Glutamatergic neuron (in vitro differentiated cells): ENCODE measurements at regions not wholly inside any gene's neighbourhood (a gene's known extent, or its start where the extent isn't known, plus 50 kb on each side); places are given as distances from the start of the nearest gene placed in this dataset.

Experiments used
- DNase-seq: peaks from one replicate; pipeline ENCODE4 v3.0.0; 2022
- H3K27ac Mint-ChIP-seq: one replicate; pipeline ENCODE4 v1.8.0; 2020; ENCODE audit warnings: mild to moderate bottlenecking, mixed read lengths, inconsistent platforms; ENCODE audit not compliant: unreplicated experiment
- H3K27me3 Mint-ChIP-seq: one replicate; pipeline ENCODE4 v1.8.0; 2020; ENCODE audit warnings: mild to moderate bottlenecking, moderate library complexity, mixed read lengths, inconsistent platforms; ENCODE audit not compliant: unreplicated experiment
- H3K36me3 Mint-ChIP-seq: one replicate; pipeline ENCODE4 v1.8.0; 2020; ENCODE audit warnings: mild to moderate bottlenecking, mixed read lengths, inconsistent platforms; ENCODE audit not compliant: unreplicated experiment
- H3K4me1 Mint-ChIP-seq: one replicate; pipeline ENCODE4 v1.8.0; 2020; ENCODE audit warnings: mild to moderate bottlenecking, low read depth, mixed read lengths, inconsistent platforms; ENCODE audit not compliant: unreplicated experiment
- H3K4me3 Mint-ChIP-seq: one replicate; pipeline ENCODE4 v1.8.0; 2020; ENCODE audit warnings: mild to moderate bottlenecking, mixed read lengths, inconsistent platforms; ENCODE audit not compliant: unreplicated experiment
- H3K9me3 Mint-ChIP-seq: one replicate; pipeline ENCODE4 v1.8.0; 2020; ENCODE audit warnings: mild to moderate bottlenecking, moderate library complexity, mixed read lengths, inconsistent platforms; ENCODE audit not compliant: unreplicated experiment
- TF ChIP-seq, protein P1 (sequence below): fragments of 200-600 bp; sonication (generic); IDR thresholded peaks from one replicate; pipeline ENCODE4 v1.5.0; 2021; ENCODE audit not compliant: partially characterized antibody, unreplicated experiment

DNA sequence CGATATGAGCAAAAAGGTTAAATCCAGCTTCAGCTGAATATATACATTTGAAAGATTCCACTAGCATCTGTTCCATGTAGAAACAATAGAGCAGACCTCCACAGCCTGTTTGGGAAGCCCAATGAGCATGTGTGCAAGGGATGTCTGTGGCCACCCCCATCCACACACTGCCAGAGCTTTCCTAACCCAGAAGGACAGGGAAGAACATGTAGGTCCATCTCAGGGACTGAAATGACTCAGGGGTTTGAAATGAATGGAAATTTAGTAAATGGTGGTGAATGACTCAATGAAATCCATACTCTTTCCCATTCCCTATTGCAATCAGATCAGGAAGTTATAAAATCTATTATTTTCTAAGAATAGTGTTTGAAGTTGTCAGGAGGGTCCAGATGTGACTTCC, 397.2 kb downstream of the DUSP10 start:
- no peaks in the 10 kb centered on the region for H3K27me3 Mint-ChIP-seq
- no peak overlapping the region for H3K4me3 Mint-ChIP-seq
- no peak for DNase-seq
- TF ChIP-seq, protein P1, sequence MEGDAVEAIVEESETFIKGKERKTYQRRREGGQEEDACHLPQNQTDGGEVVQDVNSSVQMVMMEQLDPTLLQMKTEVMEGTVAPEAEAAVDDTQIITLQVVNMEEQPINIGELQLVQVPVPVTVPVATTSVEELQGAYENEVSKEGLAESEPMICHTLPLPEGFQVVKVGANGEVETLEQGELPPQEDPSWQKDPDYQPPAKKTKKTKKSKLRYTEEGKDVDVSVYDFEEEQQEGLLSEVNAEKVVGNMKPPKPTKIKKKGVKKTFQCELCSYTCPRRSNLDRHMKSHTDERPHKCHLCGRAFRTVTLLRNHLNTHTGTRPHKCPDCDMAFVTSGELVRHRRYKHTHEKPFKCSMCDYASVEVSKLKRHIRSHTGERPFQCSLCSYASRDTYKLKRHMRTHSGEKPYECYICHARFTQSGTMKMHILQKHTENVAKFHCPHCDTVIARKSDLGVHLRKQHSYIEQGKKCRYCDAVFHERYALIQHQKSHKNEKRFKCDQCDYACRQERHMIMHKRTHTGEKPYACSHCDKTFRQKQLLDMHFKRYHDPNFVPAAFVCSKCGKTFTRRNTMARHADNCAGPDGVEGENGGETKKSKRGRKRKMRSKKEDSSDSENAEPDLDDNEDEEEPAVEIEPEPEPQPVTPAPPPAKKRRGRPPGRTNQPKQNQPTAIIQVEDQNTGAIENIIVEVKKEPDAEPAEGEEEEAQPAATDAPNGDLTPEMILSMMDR = no peak
- H3K36me3 Mint-ChIP-seq = no peaks in the 10 kb centered on the region
- no peaks in the 10 kb centered on the region for H3K9me3 Mint-ChIP-seq
- peaks cover 6% of the 10 kb centered on the region for H3K4me1 Mint-ChIP-seq
- H3K27ac Mint-ChIP-seq = peak overlapping the region; percentile 71

DNA sequence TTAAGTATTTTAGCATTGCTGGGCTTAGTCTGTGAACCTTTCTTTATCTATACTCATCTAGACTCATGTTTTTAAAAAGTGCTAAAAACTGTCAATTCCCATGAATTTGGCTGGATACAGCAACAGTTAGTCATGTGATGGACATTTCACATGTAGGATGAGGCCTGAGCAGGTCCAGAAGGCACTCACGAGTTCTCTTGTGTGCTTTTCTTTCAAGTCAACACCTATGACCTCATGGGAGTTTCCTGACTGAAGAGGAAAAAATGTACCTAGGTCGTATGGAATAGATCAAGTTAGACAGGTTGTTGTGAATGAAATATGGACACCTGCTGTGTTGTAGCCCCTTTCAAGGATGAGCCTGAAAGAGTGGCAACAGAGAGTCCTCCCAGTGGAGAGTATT, 394.2 kb downstream of the DUSP10 start:
- peaks cover 9% of the 10 kb centered on the region for H3K4me1 Mint-ChIP-seq
- DNase-seq = no peak
- TF ChIP-seq, protein P1 = no peak
- no peaks in the 10 kb centered on the region for H3K27me3 Mint-ChIP-seq
- no peaks in the 10 kb centered on the region for H3K36me3 Mint-ChIP-seq
- no peak overlapping the region for H3K4me3 Mint-ChIP-seq
- peaks cover 2% of the 10 kb centered on the region for H3K9me3 Mint-ChIP-seq
- no peak overlapping the region for H3K27ac Mint-ChIP-seq

DNA sequence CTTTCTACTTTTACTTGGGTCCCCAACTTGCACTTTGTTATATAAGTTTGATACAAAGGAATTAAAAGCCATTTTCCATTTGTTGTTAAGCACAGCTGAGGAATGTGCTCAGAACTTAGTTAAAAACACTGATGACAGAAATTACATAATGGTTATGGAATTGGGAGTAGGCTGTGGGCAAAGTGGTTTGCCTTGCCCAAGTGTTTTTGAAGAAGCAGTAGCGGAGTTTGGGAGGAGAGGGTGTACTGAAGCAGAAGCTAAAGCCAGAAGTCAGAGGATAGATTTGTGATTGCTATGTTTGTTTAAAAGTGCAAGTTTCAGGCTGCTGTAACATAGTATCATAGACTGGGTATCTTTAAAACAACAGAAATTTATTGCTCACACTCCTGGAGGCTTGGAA, 391.8 kb downstream of the DUSP10 start:
- Mint-ChIP-seq H3K4me3 (no peak overlapping the region), H3K27me3 (peaks cover 1% of the 10 kb centered on the region), H3K4me1 (peaks cover 4% of the 10 kb centered on the region), H3K9me3 (peaks cover 2% of the 10 kb centered on the region), H3K36me3 (no peaks in the 10 kb centered on the region), H3K27ac (no peak overlapping the region)
- TF ChIP-seq, protein P1 = no peak
- DNase-seq = no peak

DNA sequence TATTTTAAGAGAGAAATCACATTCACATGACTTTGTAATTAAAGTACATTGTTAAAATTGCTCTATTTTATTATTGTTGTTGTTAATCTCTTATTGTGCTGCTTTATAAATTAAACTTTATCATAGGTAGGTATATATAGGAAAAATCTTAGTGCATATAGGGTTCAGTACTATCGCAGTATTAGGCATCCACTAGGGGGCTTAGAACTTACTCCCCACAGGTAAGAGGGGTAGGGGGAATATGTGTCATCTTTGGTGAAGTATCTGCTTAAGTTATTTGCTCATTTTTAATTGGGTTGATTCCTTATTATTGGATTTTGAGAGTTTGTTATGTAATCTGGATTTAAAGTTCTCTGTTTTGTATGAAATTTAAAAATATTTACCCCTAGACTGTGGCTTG, 385.2 kb downstream of the DUSP10 start:
- H3K36me3 Mint-ChIP-seq = no peaks in the 10 kb centered on the region
- peaks cover 1% of the 10 kb centered on the region for H3K27me3 Mint-ChIP-seq
- TF ChIP-seq, protein P1 = no peak
- H3K9me3 Mint-ChIP-seq = peaks cover under 1% of the 10 kb centered on the region
- DNase-seq = no peak
- H3K27ac Mint-ChIP-seq = no peak overlapping the region
- no peaks in the 10 kb centered on the region for H3K4me1 Mint-ChIP-seq
- no peak overlapping the region for H3K4me3 Mint-ChIP-seq

DNA sequence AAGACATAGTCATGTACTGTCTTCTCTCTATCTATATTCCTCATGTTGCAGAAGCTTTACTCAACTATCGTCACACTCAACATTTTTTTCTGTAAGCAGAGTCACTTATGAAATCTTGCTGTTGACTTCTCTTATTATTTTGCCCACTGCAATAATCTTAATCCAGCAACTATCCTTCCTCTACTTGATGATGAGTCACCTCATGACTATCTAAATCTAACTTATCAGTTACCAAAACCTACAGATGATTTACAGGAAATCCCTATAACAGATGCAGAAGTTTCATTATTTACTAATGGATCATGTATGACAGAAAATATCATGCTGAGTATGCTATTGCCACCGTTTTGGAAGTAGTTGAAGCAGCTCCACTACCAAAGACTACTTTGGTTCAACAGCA, 378.9 kb downstream of the DUSP10 start:
- H3K27ac Mint-ChIP-seq = no peak overlapping the region
- no peaks in the 10 kb centered on the region for H3K4me1 Mint-ChIP-seq
- H3K4me3 Mint-ChIP-seq = no peak overlapping the region
- no peaks in the 10 kb centered on the region for H3K9me3 Mint-ChIP-seq
- no peak for DNase-seq
- peaks cover 4% of the 10 kb centered on the region for H3K27me3 Mint-ChIP-seq
- H3K36me3 Mint-ChIP-seq = no peaks in the 10 kb centered on the region
- TF ChIP-seq, protein P1 = no peak
